GM18867 (cell line): ENCODE measurements at regions not wholly inside any gene's neighbourhood (a gene's known extent, or its start where the extent isn't known, plus 50 kb on each side); places are given as distances from the start of the nearest gene placed in this dataset.
"Not testable (repeated sequence)": the region's sequence is repeated elsewhere in the genome, so short reads cannot be mapped to it uniquely, and the experiment has no call there.

ENCODE experiments used
- ATAC-seq: cut with Tn5 transposase; IDR thresholded peaks from one replicate; pipeline ENCODE4 v1.9.1; 2021; ENCODE audit warnings: mild to moderate bottlenecking, moderate library complexity; ENCODE audit not compliant: unreplicated experiment

DNA sequence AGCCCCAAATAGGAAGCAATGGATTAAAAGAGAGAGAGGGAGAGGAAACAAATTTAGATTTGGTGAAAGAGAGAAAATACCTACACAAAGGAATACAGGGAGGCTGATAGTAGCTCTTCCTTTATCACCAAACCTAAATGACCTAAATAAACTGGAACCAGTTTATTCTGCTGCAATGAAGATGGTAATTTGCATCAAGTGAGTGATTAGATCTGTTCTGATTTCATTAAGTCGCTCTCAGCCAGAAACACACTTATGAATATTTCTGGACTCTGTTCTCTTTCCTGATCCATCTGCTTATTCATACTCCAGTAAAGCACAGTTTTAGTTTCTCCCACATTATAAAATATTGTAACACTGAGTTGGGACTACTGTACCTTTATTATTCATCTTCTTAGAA lies 83.4 kb upstream of the BMP5 start:
- ATAC-seq: no peak

- no peak for ATAC-seq
These were observed 82.6 kb upstream of the BMP5 start for GRCh38 chr6:55957961-55958422.

DNA sequence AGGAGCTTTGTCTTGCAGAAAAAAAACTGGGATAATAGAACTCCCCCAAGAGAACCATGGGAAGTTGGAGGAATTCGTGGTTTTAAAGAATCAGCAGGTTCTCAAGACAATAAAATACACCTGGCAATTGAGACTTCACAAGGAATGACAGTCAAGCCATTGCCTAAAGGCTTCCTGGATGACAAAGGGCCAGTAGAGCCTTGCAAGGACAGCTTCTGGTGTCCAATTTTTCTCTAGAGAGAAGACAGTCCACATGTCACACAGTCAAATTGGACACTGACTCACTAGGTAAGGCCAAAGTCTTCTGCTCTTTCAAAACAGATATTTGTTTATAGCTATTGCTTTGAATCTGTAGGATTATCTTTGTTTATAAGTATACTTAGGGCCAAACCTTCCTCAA lies 80.3 kb upstream of the BMP5 start:
- no peak for ATAC-seq

DNA sequence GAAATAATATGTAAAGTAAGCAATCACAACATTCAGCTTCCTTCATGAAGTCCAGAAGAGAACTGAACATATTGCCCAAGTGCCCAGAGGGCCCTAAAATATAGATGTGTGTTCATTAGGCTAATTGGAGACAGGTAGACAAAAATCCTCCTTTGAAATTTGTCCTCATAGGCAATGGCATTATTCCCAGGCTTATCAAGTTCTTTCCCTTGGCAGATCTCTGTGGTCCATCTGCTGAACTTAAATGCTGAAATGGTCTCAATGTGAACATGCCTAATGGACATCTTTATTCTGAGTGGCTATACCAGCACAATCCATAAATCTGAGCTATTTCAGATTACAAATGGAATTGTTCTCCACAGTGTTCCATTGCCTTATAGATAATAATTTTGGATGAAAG lies 79.0 kb upstream of the BMP5 start:
- no peak for ATAC-seq

DNA sequence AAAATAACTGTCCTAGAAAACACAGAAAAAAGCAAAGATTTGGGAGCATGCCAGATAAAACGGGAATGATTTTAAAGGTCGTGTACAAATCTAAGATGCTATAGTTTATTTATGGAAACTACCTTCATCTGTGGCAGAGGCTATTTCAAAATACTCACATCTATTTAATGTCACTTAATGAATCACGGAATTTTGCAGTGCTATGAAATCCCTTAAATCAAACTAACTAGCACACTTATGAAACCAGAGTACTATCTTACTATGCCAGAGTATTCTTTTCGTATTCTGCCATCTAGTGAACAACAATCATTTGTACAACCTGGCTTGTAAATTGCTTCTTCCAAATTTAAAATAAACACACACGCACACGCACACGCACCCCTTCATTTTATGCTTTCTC lies 77.9 kb upstream of the BMP5 start:
- no peak for ATAC-seq

GRCh38 chr6:55950071-55950814 lies 74.9 kb upstream of the BMP5 start:
- ATAC-seq: no peak

DNA sequence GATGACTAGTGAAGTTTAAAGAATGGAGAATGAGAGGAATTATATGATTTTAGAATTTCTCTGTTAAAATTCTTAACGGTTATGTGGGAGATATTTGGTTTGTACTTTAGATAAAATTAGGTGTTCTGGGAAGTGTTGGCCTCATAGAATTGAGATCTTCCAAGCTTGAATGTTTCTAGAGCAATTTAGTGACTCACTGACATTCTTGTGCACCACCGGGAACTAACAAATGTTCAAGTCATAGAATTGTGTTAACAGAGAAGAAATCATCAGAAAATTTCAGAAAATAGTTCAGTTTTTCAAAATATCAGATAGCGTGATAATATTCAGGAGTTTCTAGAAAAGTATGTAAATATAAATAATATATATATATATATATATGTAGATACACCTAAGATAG lies 67.9 kb upstream of the BMP5 start:
- no peak for ATAC-seq

GRCh38 chr6:55941702-55942101 lies 66.3 kb upstream of the BMP5 start:
- no peak for ATAC-seq

- ATAC-seq: no peak
These were observed 62.7 kb upstream of the BMP5 start for GRCh38 chr6:55937951-55938690.

GRCh38 chr6:55937261-55937947 lies 62.0 kb upstream of the BMP5 start:
- no peak for ATAC-seq

- ATAC-seq: no peak
These were observed 55.7 kb upstream of the BMP5 start for GRCh38 chr6:55931101-55931500.

- not testable (repeated sequence) for ATAC-seq
These were observed 52.3 kb upstream of the BMP5 start for GRCh38 chr6:55927713-55928112.

GRCh38 chr6:55925292-55925691 lies 49.9 kb upstream of the BMP5 start:
- ATAC-seq: no peak
